ENCODE measurements at regions not wholly inside any gene's neighbourhood (a gene's known extent, or its start where the extent isn't known, plus 50 kb on each side); places are given as distances from the start of the nearest gene placed in this dataset.

GRCh38 chr11:26228778-26229177, 103.2 kb upstream of the ANO3 start:
- H3K4me3 ChIP-seq = no peak overlapping the region
- TF ChIP-seq POLR2A (IDR thresholded peaks at IDR 0.05) (no peak), POLR2AphosphoS5 (IDR thresholded peaks at IDR 0.05; ENCODE audit: insufficient read depth in 1 of 2, low read depth in 1 of 2) (no peak)
- TF ChIP-seq, protein P1, sequence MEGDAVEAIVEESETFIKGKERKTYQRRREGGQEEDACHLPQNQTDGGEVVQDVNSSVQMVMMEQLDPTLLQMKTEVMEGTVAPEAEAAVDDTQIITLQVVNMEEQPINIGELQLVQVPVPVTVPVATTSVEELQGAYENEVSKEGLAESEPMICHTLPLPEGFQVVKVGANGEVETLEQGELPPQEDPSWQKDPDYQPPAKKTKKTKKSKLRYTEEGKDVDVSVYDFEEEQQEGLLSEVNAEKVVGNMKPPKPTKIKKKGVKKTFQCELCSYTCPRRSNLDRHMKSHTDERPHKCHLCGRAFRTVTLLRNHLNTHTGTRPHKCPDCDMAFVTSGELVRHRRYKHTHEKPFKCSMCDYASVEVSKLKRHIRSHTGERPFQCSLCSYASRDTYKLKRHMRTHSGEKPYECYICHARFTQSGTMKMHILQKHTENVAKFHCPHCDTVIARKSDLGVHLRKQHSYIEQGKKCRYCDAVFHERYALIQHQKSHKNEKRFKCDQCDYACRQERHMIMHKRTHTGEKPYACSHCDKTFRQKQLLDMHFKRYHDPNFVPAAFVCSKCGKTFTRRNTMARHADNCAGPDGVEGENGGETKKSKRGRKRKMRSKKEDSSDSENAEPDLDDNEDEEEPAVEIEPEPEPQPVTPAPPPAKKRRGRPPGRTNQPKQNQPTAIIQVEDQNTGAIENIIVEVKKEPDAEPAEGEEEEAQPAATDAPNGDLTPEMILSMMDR (IDR thresholded peaks at IDR 0.05) = no peak
- H3K36me3 ChIP-seq = no peaks in the 10 kb centered on the region
- H3K9me3 ChIP-seq = no peaks in the 10 kb centered on the region
- H3K27me3 ChIP-seq = no peaks in the 10 kb centered on the region
- no peak overlapping the region for H3K27ac ChIP-seq
- no peak for DNase-seq (ENCODE audit: extremely low spot score in 2 of 2)
- no peaks in the 10 kb centered on the region for H3K4me1 ChIP-seq
- intact Hi-C loops (cut with DNase I) = loop anchor here (5.0 kb wide), 1 partner anchor 54 kb away; no protein-coding TSS in a partner anchor

DNA sequence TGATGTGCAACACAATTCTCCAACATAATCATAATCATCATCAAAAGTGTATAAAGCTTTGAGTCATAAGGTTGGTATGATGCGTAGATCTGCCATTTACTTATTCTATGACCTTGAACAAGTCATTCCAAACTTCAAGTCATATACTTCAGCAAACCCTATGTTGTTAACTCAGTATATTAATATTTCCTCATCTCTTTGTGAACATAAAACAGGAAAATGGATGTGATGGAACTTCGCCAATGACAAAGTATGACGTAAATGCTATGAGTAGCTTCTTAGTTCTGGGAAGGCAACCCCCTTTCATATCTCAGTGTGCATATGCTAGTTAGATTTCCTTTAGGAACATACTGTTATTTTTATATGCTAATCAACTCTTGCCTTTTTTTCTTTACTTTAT, 102.7 kb upstream of the ANO3 start:
- TF ChIP-seq POLR2AphosphoS5 (IDR thresholded peaks at IDR 0.05; ENCODE audit: insufficient read depth in 1 of 2, low read depth in 1 of 2) (no peak), POLR2A (IDR thresholded peaks at IDR 0.05) (no peak)
- TF ChIP-seq, protein P1 (IDR thresholded peaks at IDR 0.05) = no peak
- no peak for DNase-seq (ENCODE audit: extremely low spot score in 2 of 2)
- Histone ChIP-seq H3K4me3 (no peak overlapping the region), H3K36me3 (no peaks in the 10 kb centered on the region), H3K27ac (no peak overlapping the region), H3K27me3 (no peaks in the 10 kb centered on the region), H3K9me3 (no peaks in the 10 kb centered on the region), H3K4me1 (no peaks in the 10 kb centered on the region)
- intact Hi-C loops (cut with DNase I) = loop anchor here (5.0 kb wide), 1 partner anchor 53 kb away; no protein-coding TSS in a partner anchor

GRCh38 chr11:26229981-26230380, 101.9 kb upstream of the ANO3 start:
- H3K4me3 ChIP-seq = no peak overlapping the region
- H3K36me3 ChIP-seq = no peaks in the 10 kb centered on the region
- H3K27me3 ChIP-seq = no peaks in the 10 kb centered on the region
- no peaks in the 10 kb centered on the region for H3K9me3 ChIP-seq
- no peak overlapping the region for H3K27ac ChIP-seq
- H3K4me1 ChIP-seq = no peaks in the 10 kb centered on the region
- intact Hi-C loops (cut with DNase I) = loop anchor here (5.0 kb wide), 1 partner anchor 52 kb away; no protein-coding TSS in a partner anchor
- DNase-seq (ENCODE audit: extremely low spot score in 2 of 2) = no peak
- TF ChIP-seq, protein P1 (IDR thresholded peaks at IDR 0.05) = no peak
- TF ChIP-seq POLR2A (IDR thresholded peaks at IDR 0.05) (no peak), POLR2AphosphoS5 (IDR thresholded peaks at IDR 0.05; ENCODE audit: insufficient read depth in 1 of 2, low read depth in 1 of 2) (no peak)

- Histone ChIP-seq H3K4me3 (no peak overlapping the region), H3K9me3 (no peaks in the 10 kb centered on the region), H3K36me3 (no peaks in the 10 kb centered on the region), H3K27me3 (no peaks in the 10 kb centered on the region), H3K4me1 (no peaks in the 10 kb centered on the region), H3K27ac (no peak overlapping the region)
- no peak for DNase-seq (ENCODE audit: extremely low spot score in 2 of 2)
- no peak for TF ChIP-seq POLR2AphosphoS5 (IDR thresholded peaks at IDR 0.05; ENCODE audit: insufficient read depth in 1 of 2, low read depth in 1 of 2)
- no peak for TF ChIP-seq POLR2A (IDR thresholded peaks at IDR 0.05)
- TF ChIP-seq, protein P1 (IDR thresholded peaks at IDR 0.05) = no peak
- intact Hi-C loops (cut with DNase I) = no loop called here
These were observed 100.7 kb upstream of the ANO3 start for GRCh38 chr11:26231252-26231661.

DNA sequence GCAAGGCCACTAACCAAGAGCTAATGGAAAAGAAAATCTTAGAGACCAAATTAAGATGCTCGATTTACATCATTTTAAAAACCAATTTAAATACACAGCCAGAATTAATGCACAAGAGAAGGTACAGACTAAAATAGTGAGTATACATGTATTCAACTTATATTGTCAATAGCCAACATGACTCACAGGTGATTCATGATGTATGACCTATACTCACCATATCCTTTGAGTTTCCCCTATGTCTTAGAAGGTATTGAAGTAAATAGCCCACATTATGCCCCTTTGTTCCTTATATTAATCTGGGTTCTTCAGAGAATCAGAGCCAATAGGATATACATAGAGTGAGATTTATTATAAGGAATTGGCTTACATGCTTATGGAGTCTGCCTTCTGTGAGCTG, 97.5 kb upstream of the ANO3 start:
- TF ChIP-seq, protein P1 (IDR thresholded peaks at IDR 0.05) = no peak
- no peak for TF ChIP-seq POLR2A (IDR thresholded peaks at IDR 0.05)
- no peak for TF ChIP-seq POLR2AphosphoS5 (IDR thresholded peaks at IDR 0.05; ENCODE audit: insufficient read depth in 1 of 2, low read depth in 1 of 2)
- Histone ChIP-seq H3K4me3 (no peak overlapping the region), H3K9me3 (no peaks in the 10 kb centered on the region), H3K27ac (no peak overlapping the region), H3K27me3 (no peaks in the 10 kb centered on the region), H3K36me3 (no peaks in the 10 kb centered on the region), H3K4me1 (no peaks in the 10 kb centered on the region)
- intact Hi-C loops (cut with DNase I) = no loop called here
- DNase-seq (ENCODE audit: extremely low spot score in 2 of 2) = no peak

Measured in vagina (tissue), 2 donors.